A673 (cell line): ENCODE measurements at regions not wholly inside any gene's neighbourhood (a gene's known extent, or its start where the extent isn't known, plus 50 kb on each side); places are given as distances from the start of the nearest gene placed in this dataset.

ENCODE experiments used
- CTCF ChIP-seq: fragments of 300-800, 200-600 bp; sonication (generic); conservative IDR thresholded peaks from 2 replicates; pipeline ENCODE4 v1.5.1; 2017; ENCODE audit warnings: low read depth, mild to moderate bottlenecking, antibody characterized with exemption, low read length, moderate library complexity, mixed read lengths
- EZH2 ChIP-seq: fragments of 200-600 bp; sonication (generic); IDR thresholded peaks from 2 replicates; pipeline ENCODE4 v1.6.1; 2017; ENCODE audit warnings: borderline replicate concordance, low read depth, mild to moderate bottlenecking, mixed read lengths, antibody characterized with exemption, low read length; ENCODE audit not compliant: poor library complexity, severe bottlenecking

- TF ChIP-seq CTCF (no peak), EZH2 (no peak)
Observed at GRCh38 chr5:2587189-2588031, 164.1 kb downstream of the IRX2 start.
